Thyroid gland (tissue), 4 donors: ENCODE measurements at regions not wholly inside any gene's neighbourhood (a gene's known extent, or its start where the extent isn't known, plus 50 kb on each side); places are given as distances from the start of the nearest gene placed in this dataset.

ENCODE experiments used
- CTCF ChIP-seq, 6 experiments: fragments of 200-600 bp in 3 of 6; fragments of 450-650 bp in 3 of 6; sonication (generic) in 3 of 6; IDR thresholded peaks; one replicate each; pipeline ENCODE4 v1.5.1; 2016 to 2019; ENCODE audit warnings: antibody characterized with exemption in 6 of 6, mild to moderate bottlenecking in 2 of 6, inconsistent platforms in 1 of 6, moderate library complexity in 1 of 6
- POLR2A ChIP-seq, 2 donors: fragments of 450-650 bp; IDR thresholded peaks; one replicate each; pipeline ENCODE4 v1.6.1; 2017; ENCODE audit warnings: antibody characterized with exemption in 2 of 2, mild to moderate bottlenecking in 2 of 2, moderate library complexity in 1 of 2

GRCh38 chr9:107540164-107540561 lies 50.6 kb upstream of the KLF4 start:
- TF ChIP-seq CTCF (IDR thresholded peaks at IDR 0.05) (no peak), POLR2A (IDR thresholded peaks at IDR 0.05) (no peak)
